ENCODE measurements at regions not wholly inside any gene's neighbourhood (a gene's known extent, or its start where the extent isn't known, plus 50 kb on each side); places are given as distances from the start of the nearest gene placed in this dataset.

DNA sequence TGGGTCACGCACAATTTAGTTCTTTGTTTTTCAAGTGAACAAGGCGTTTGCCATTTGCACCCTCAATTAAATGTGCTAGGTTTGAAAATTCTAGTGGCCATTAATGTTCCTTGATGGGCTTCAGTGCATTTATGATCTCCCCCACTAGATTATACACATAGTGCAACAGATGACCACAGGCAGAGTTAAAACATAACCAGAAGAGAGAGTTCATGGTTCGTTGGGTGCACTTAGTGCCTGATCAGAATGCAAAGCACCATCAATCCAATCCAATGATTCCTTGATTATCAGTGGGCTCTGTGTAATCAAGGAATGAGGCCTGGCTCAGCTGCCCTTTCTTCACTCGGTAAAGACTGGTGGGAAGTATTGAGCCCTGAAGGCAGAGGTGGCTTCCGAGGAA lies 334.5 kb downstream of the PRDM2 start:
- no peak overlapping the region for H2AFZ ChIP-seq
- no peak overlapping the region for H3K4me2 ChIP-seq (ENCODE audit: low read length)
- H3K27ac ChIP-seq: no peak overlapping the region
- TF ChIP-seq, protein P1, sequence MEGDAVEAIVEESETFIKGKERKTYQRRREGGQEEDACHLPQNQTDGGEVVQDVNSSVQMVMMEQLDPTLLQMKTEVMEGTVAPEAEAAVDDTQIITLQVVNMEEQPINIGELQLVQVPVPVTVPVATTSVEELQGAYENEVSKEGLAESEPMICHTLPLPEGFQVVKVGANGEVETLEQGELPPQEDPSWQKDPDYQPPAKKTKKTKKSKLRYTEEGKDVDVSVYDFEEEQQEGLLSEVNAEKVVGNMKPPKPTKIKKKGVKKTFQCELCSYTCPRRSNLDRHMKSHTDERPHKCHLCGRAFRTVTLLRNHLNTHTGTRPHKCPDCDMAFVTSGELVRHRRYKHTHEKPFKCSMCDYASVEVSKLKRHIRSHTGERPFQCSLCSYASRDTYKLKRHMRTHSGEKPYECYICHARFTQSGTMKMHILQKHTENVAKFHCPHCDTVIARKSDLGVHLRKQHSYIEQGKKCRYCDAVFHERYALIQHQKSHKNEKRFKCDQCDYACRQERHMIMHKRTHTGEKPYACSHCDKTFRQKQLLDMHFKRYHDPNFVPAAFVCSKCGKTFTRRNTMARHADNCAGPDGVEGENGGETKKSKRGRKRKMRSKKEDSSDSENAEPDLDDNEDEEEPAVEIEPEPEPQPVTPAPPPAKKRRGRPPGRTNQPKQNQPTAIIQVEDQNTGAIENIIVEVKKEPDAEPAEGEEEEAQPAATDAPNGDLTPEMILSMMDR (IDR thresholded peaks at IDR 0.05): no peak
- H3K4me1 ChIP-seq: no peaks in the 10 kb centered on the region
- no peaks in the 10 kb centered on the region for H3K79me2 ChIP-seq
- no peaks in the 10 kb centered on the region for H3K36me3 ChIP-seq (ENCODE audit: control insufficient read depth, insufficient read depth, low read length)
- no peak overlapping the region for H3K4me3 ChIP-seq (ENCODE audit: low read depth, low read length)
- no peaks in the 10 kb centered on the region for H3K27me3 ChIP-seq (ENCODE audit: control insufficient read depth, insufficient read depth, low read length)
- no peaks in the 10 kb centered on the region for H3K9me3 ChIP-seq (ENCODE audit: control insufficient read depth, low read length)
- H3K9ac ChIP-seq: no peak overlapping the region

DNA sequence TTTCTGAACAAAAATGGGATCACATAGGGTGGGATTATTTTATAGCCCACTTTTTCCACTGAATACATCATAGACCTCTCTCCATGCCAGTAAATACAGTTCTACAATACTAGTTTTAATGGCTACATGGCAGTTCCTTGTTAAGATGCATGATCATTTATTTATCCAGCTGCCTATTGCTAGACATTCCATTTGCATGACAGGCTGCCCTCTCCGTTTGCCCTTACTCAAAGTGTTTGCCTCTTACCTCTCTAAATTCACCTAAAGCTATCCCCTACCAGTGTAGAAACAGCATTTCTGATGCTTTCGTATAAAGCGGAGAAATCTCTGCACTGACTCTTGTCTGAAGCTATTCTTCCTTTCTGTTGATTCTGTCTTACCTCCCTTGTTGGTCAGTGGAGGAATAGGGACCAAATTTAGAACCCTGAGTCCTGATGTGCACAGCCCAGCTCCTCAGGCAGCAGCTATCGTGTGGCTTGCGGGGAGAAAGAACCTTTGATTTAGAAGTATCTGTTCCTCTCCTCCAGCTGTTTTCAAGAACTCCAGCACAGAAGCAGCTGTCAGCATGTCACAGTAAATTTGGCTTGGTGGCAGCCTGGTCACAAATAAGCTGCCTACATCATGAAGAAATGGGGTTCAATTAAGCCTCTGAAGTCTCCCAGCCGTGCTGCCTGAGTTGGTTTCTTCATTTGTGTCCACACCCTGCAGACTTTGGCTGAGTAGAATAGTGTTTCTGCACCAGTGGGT lies 337.3 kb downstream of the PRDM2 start:
- H3K27ac ChIP-seq: no peak overlapping the region
- H3K9ac ChIP-seq: no peak overlapping the region
- H3K27me3 ChIP-seq (ENCODE audit: control insufficient read depth, insufficient read depth, low read length): no peaks in the 10 kb centered on the region
- no peaks in the 10 kb centered on the region for H3K9me3 ChIP-seq (ENCODE audit: control insufficient read depth, low read length)
- no peaks in the 10 kb centered on the region for H3K4me1 ChIP-seq
- H3K36me3 ChIP-seq (ENCODE audit: control insufficient read depth, insufficient read depth, low read length): no peaks in the 10 kb centered on the region
- TF ChIP-seq, protein P1 (IDR thresholded peaks at IDR 0.05): no peak
- H3K4me2 ChIP-seq (ENCODE audit: low read length): no peak overlapping the region
- no peak overlapping the region for H3K4me3 ChIP-seq (ENCODE audit: low read depth, low read length)
- no peak overlapping the region for H2AFZ ChIP-seq
- no peaks in the 10 kb centered on the region for H3K79me2 ChIP-seq

GRCh38 chr1:14039582-14040430 lies 339.8 kb downstream of the PRDM2 start:
- TF ChIP-seq, protein P1 (IDR thresholded peaks at IDR 0.05): no peak
- Histone ChIP-seq H3K36me3 (ENCODE audit: control insufficient read depth, insufficient read depth, low read length) (no peaks in the 10 kb centered on the region), H3K9me3 (ENCODE audit: control insufficient read depth, low read length) (no peaks in the 10 kb centered on the region), H3K9ac (no peak overlapping the region), H3K4me3 (ENCODE audit: low read depth, low read length) (no peak overlapping the region), H3K4me2 (ENCODE audit: low read length) (no peak overlapping the region), H2AFZ (no peak overlapping the region), H3K27me3 (ENCODE audit: control insufficient read depth, insufficient read depth, low read length) (no peaks in the 10 kb centered on the region), H3K27ac (no peak overlapping the region), H3K79me2 (no peaks in the 10 kb centered on the region), H3K4me1 (no peaks in the 10 kb centered on the region)

GRCh38 chr1:14049965-14050364 lies 350.0 kb downstream of the PRDM2 start:
- H3K9ac ChIP-seq: no peak overlapping the region
- no peak overlapping the region for H3K4me2 ChIP-seq (ENCODE audit: low read length)
- no peak overlapping the region for H3K27ac ChIP-seq
- no peaks in the 10 kb centered on the region for H3K9me3 ChIP-seq (ENCODE audit: control insufficient read depth, low read length)
- no peaks in the 10 kb centered on the region for H3K27me3 ChIP-seq (ENCODE audit: control insufficient read depth, insufficient read depth, low read length)
- H3K4me1 ChIP-seq: no peaks in the 10 kb centered on the region
- no peaks in the 10 kb centered on the region for H3K79me2 ChIP-seq
- H2AFZ ChIP-seq: no peak overlapping the region
- H3K4me3 ChIP-seq (ENCODE audit: low read depth, low read length): no peak overlapping the region
- no peaks in the 10 kb centered on the region for H3K36me3 ChIP-seq (ENCODE audit: control insufficient read depth, insufficient read depth, low read length)
- TF ChIP-seq, protein P1 (IDR thresholded peaks at IDR 0.05): no peak

Measured in parathyroid adenoma (tissue), 2 donors.